ENCODE measurements at regions not wholly inside any gene's neighbourhood (a gene's known extent, or its start where the extent isn't known, plus 50 kb on each side); places are given as distances from the start of the nearest gene placed in this dataset.

DNA sequence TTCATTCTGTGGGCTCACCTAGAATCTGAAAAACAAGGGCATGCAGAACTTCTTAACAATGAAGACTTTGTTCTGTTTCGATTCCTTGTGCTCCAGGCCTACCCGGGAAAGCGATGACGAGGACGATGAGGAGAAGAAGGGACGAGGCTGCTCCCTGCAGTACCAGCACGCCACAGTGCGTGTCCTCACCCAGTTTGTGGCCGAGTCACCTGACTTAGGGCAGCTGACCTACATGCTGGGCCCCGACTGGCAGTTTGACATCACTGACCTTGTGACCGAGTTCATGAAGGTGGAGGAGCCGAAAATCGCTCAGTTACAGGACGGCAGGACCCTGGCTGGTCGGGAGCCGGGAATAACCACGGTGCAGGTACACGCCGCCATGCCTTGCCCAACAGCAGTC, 585.4 kb downstream of the AACS start:
- H4K5ac ChIP-seq (ENCODE audit: insufficient read length, low read depth, low read length) = no peak overlapping the region
- H2AFZ ChIP-seq (ENCODE audit: low read length) = no peak overlapping the region
- no peaks in the 10 kb centered on the region for H3K23me2 ChIP-seq (ENCODE audit: low read depth, low read length)
- H3K79me2 ChIP-seq (ENCODE audit: control insufficient read depth in 1 of 2, insufficient read depth in 2 of 2, low read length in 2 of 2) = no peaks in the 10 kb centered on the region
- peaks cover 0 to 3% of the 10 kb centered on the region in 2 experiments for H4K20me1 ChIP-seq (replicated peaks in 1 of 2; ENCODE audit: control insufficient read depth in 1 of 2, insufficient read depth in 2 of 2, low read length in 2 of 2)
- no peak overlapping the region for H3K18ac ChIP-seq (ENCODE audit: extremely low read depth, low read length)
- H3K27me3 ChIP-seq (replicated peaks in 1 of 4; ENCODE audit: control insufficient read depth in 3 of 4, extremely low read depth in 1 of 4, insufficient read depth in 3 of 4, low read length in 3 of 4) = no peaks in the 10 kb centered on the region
- H3K9ac ChIP-seq (replicated peaks in 1 of 4; ENCODE audit: extremely low read depth in 1 of 4, low read depth in 3 of 4, low read length in 3 of 4) = no peak overlapping the region
- no peak overlapping the region for H2BK15ac ChIP-seq (ENCODE audit: low read length)
- 92% methylated on average over 19 of the region's 19 CpGs; no CpG with 5 or more reads in 1 of the 2 experiments for WGBS, 2 experiments (ENCODE audit: extremely low coverage in 1 of 2, insufficient coverage in 1 of 2, insufficient read length in 1 of 2, insufficient replicate concordance in 2 of 2, low coverage in 1 of 2, low lambda C conversion rate in 2 of 2, missing lambda C conversion rate in 1 of 2)
- no peak overlapping the region for H3K4me2 ChIP-seq (ENCODE audit: insufficient read depth in 1 of 2, low read depth in 2 of 2, low read length in 2 of 2)
- H2AK5ac ChIP-seq (ENCODE audit: low read depth, low read length) = no peak overlapping the region
- no peak overlapping the region for H2BK20ac ChIP-seq (ENCODE audit: low read length)
- H3K56ac ChIP-seq (replicated peaks; ENCODE audit: insufficient read length, low read depth, low read length) = no peak overlapping the region
- no peak for FAIRE-seq
- no peaks in the 10 kb centered on the region for H3K79me1 ChIP-seq (ENCODE audit: low read depth, low read length)
- no peaks in the 10 kb centered on the region for H3K9me3 ChIP-seq (ENCODE audit: insufficient read depth in 2 of 2, low read depth in 1 of 2, low read length in 1 of 2)
- no peak overlapping the region for H4K91ac ChIP-seq (replicated peaks; ENCODE audit: insufficient read length, low read length)
- no peak overlapping the region for H3K4me3 ChIP-seq (ENCODE audit: extremely low read depth in 1 of 4, insufficient read depth in 2 of 4, low read depth in 3 of 4, low read length in 4 of 4)
- peaks cover 4 to 11% (median 5%) of the 10 kb centered on the region in 4 experiments; a peak in 5 of 8 replicates for H3K36me3 ChIP-seq (ENCODE audit: control insufficient read depth in 2 of 4, insufficient read depth in 4 of 4, low read length in 3 of 4)
- no peak for DNase-seq (ENCODE audit: low read depth in 1 of 2, low spot score in 2 of 2)
- no peak overlapping the region for H3K27ac ChIP-seq (ENCODE audit: low read depth, low read length)
- no peak overlapping the region for H3K23ac ChIP-seq (ENCODE audit: insufficient read length)
- TF ChIP-seq KDM1A (IDR thresholded peaks at IDR 0.05; ENCODE audit: borderline replicate concordance, low read length) (no peak), USF2 (IDR thresholded peaks at IDR 0.05; ENCODE audit: low read length) (peak; percentile 58), SRF (IDR thresholded peaks at IDR 0.05; ENCODE audit: low read depth, low read length) (no peak)
- H2BK12ac ChIP-seq (ENCODE audit: low read depth, low read length) = 0 out of 2 replicates have a peak overlapping the region, but pooled peaks have one; percentile 31
- ChIA-PET CTCF (ENCODE audit: partially characterized antibody) (interaction anchor here (1.0 to 4.0 kb wide), 3 partner anchors 17 to 33 kb away, joined by 3 to 15 read pairs (median 3); no protein-coding TSS in a partner anchor), POLR2A (ENCODE audit: partially characterized antibody) (no interaction called here)
- peak overlapping the region; percentile 44; the same call in 1 of the 2 replicates for H2BK5ac ChIP-seq (ENCODE audit: low read depth, low read length)
- no peak overlapping the region for H3K4ac ChIP-seq (replicated peaks; ENCODE audit: insufficient read length, low read depth, low read length)
- no peaks in the 10 kb centered on the region for H3K4me1 ChIP-seq (replicated peaks in 1 of 4; ENCODE audit: control insufficient read depth in 3 of 4, insufficient read depth in 4 of 4, low read length in 3 of 4)
- H4K8ac ChIP-seq (ENCODE audit: extremely low read depth, insufficient read depth, low read length) = no peak overlapping the region
- no peak overlapping the region for H3K14ac ChIP-seq (ENCODE audit: insufficient read length)
- no peak overlapping the region for H2BK120ac ChIP-seq (replicated peaks; ENCODE audit: low read depth, low read length)
